GM21825 (cell line): ENCODE measurements at regions not wholly inside any gene's neighbourhood (a gene's known extent, or its start where the extent isn't known, plus 50 kb on each side); places are given as distances from the start of the nearest gene placed in this dataset.

Source experiments
- ATAC-seq: cut with Tn5 transposase; IDR thresholded peaks from one replicate; pipeline ENCODE4 v1.9.1; 2021; ENCODE audit warnings: mild to moderate bottlenecking, moderate library complexity; ENCODE audit not compliant: unreplicated experiment

GRCh38 chr7:32347244-32347828, 142.8 kb downstream of the LSM5 start:
- ATAC-seq: no peak

- no peak for ATAC-seq
These were observed 143.9 kb downstream of the LSM5 start for GRCh38 chr7:32346253-32346652.

GRCh38 chr7:32336726-32337125, 153.5 kb downstream of the LSM5 start:
- ATAC-seq: no peak

- ATAC-seq: no peak
These were observed 155.1 kb downstream of the LSM5 start for GRCh38 chr7:32335107-32335506.

GRCh38 chr7:32330602-32331001, 159.6 kb downstream of the LSM5 start:
- no peak for ATAC-seq

GRCh38 chr7:32326078-32326477, 164.1 kb downstream of the LSM5 start:
- ATAC-seq: no peak

- no peak for ATAC-seq
These were observed 166.5 kb downstream of the LSM5 start for GRCh38 chr7:32323712-32324111.

- ATAC-seq: no peak
These were observed 171.2 kb downstream of the LSM5 start for GRCh38 chr7:32319012-32319382.

GRCh38 chr7:32318300-32319011, 171.7 kb downstream of the LSM5 start:
- no peak for ATAC-seq

- ATAC-seq: no peak
These were observed 173.3 kb downstream of the LSM5 start for GRCh38 chr7:32316839-32317238.

- ATAC-seq: no peak
These were observed 175.4 kb downstream of the LSM5 start for GRCh38 chr7:32314761-32315160.

- ATAC-seq: no peak
These were observed 188.8 kb downstream of the LSM5 start for GRCh38 chr7:32301427-32301826.

GRCh38 chr7:32299133-32299702, 191.0 kb downstream of the LSM5 start:
- ATAC-seq: no peak

- no peak for ATAC-seq
These were observed 191.6 kb downstream of the LSM5 start for GRCh38 chr7:32298408-32299132.

- ATAC-seq: no peak
These were observed 196.3 kb downstream of the LSM5 start for GRCh38 chr7:32293833-32294232.

GRCh38 chr7:32289651-32290414, 200.3 kb downstream of the LSM5 start:
- no peak for ATAC-seq

GRCh38 chr7:32285698-32286097, 204.5 kb downstream of the LSM5 start:
- ATAC-seq: no peak

- no peak for ATAC-seq
These were observed 206.6 kb downstream of the LSM5 start for GRCh38 chr7:32283546-32283945.

GRCh38 chr7:32279500-32279899, 209.3 kb upstream of the PDE1C start:
- no peak for ATAC-seq

GRCh38 chr7:32275216-32276009, 205.2 kb upstream of the PDE1C start:
- ATAC-seq: peak; percentile 63
